GM18909 (cell line): ENCODE measurements at regions not wholly inside any gene's neighbourhood (a gene's known extent, or its start where the extent isn't known, plus 50 kb on each side); places are given as distances from the start of the nearest gene placed in this dataset.

Experiments used
- ATAC-seq: cut with Tn5 transposase; IDR thresholded peaks from one replicate; pipeline ENCODE4 v1.9.1; 2021; ENCODE audit warnings: mild to moderate bottlenecking; ENCODE audit not compliant: unreplicated experiment, poor library complexity

- no peak for ATAC-seq
Measured at GRCh38 chr2:80856227-80856626, 551.7 kb upstream of the LRRTM1 start.

- no peak for ATAC-seq
Measured at GRCh38 chr2:80854831-80855230, 550.3 kb upstream of the LRRTM1 start.

GRCh38 chr2:80852808-80853139 is 548.2 kb upstream of the LRRTM1 start:
- ATAC-seq: no peak

- no peak for ATAC-seq
Measured at GRCh38 chr2:80852079-80852807, 547.7 kb upstream of the LRRTM1 start.

GRCh38 chr2:80830891-80831290 is 526.3 kb upstream of the LRRTM1 start:
- no peak for ATAC-seq

- no peak for ATAC-seq
Measured at GRCh38 chr2:80822999-80823398, 518.4 kb upstream of the LRRTM1 start.

- ATAC-seq: no peak
Measured at GRCh38 chr2:80815259-80815658, 510.7 kb upstream of the LRRTM1 start.

GRCh38 chr2:80786584-80786983 is 482.0 kb upstream of the LRRTM1 start:
- ATAC-seq: no peak

- ATAC-seq: no peak
Measured at GRCh38 chr2:80778704-80779103, 474.2 kb upstream of the LRRTM1 start.

GRCh38 chr2:80748592-80748991 is 444.0 kb upstream of the LRRTM1 start:
- ATAC-seq: no peak

- ATAC-seq: no peak
Measured at GRCh38 chr2:80737047-80737446, 432.5 kb upstream of the LRRTM1 start.

- ATAC-seq: no peak
Measured at GRCh38 chr2:80725001-80725400, 420.4 kb upstream of the LRRTM1 start.

- ATAC-seq: no peak
Measured at GRCh38 chr2:80722803-80723202, 418.3 kb upstream of the LRRTM1 start.

GRCh38 chr2:80719607-80720006 is 415.1 kb upstream of the LRRTM1 start:
- ATAC-seq: no peak

- no peak for ATAC-seq
Measured at GRCh38 chr2:80715433-80715832, 410.9 kb upstream of the LRRTM1 start.

- no peak for ATAC-seq
Measured at GRCh38 chr2:80711915-80712314, 407.4 kb upstream of the LRRTM1 start.

- no peak for ATAC-seq
Measured at GRCh38 chr2:80706951-80707350, 402.4 kb upstream of the LRRTM1 start.

- no peak for ATAC-seq
Measured at GRCh38 chr2:80706541-80706940, 402.0 kb upstream of the LRRTM1 start.

- ATAC-seq: no peak
Measured at GRCh38 chr2:80703532-80703931, 399.0 kb upstream of the LRRTM1 start.

GRCh38 chr2:80700961-80701360 is 396.4 kb upstream of the LRRTM1 start:
- no peak for ATAC-seq
